HG03342 (cell line): ENCODE measurements at regions not wholly inside any gene's neighbourhood (a gene's known extent, or its start where the extent isn't known, plus 50 kb on each side); places are given as distances from the start of the nearest gene placed in this dataset.

ENCODE experiments used
- ATAC-seq: cut with Tn5 transposase; IDR thresholded peaks from one replicate; pipeline ENCODE4 v1.9.1; 2021; ENCODE audit warnings: mild to moderate bottlenecking, moderate library complexity; ENCODE audit not compliant: unreplicated experiment

- ATAC-seq: no peak
Measured at GRCh38 chr3:73772076-73772886, 147.5 kb upstream of the PDZRN3 start.

- ATAC-seq: no peak
Measured at GRCh38 chr3:73768524-73769308, 144.0 kb upstream of the PDZRN3 start.

GRCh38 chr3:73766599-73767381 is 142.0 kb upstream of the PDZRN3 start:
- ATAC-seq: no peak

GRCh38 chr3:73765878-73766545 is 141.3 kb upstream of the PDZRN3 start:
- ATAC-seq: no peak

- ATAC-seq: no peak
Measured at GRCh38 chr3:73762855-73763254, 138.1 kb upstream of the PDZRN3 start.

GRCh38 chr3:73759297-73759711 is 134.6 kb upstream of the PDZRN3 start:
- no peak for ATAC-seq

- ATAC-seq: no peak
Measured at GRCh38 chr3:73757536-73757935, 132.8 kb upstream of the PDZRN3 start.

GRCh38 chr3:73753985-73754384 is 129.2 kb upstream of the PDZRN3 start:
- ATAC-seq: no peak

GRCh38 chr3:73752338-73752737 is 127.6 kb upstream of the PDZRN3 start:
- ATAC-seq: no peak

GRCh38 chr3:73746623-73747022 is 121.9 kb upstream of the PDZRN3 start:
- ATAC-seq: no peak

GRCh38 chr3:73745526-73746191 is 120.9 kb upstream of the PDZRN3 start:
- ATAC-seq: no peak

- ATAC-seq: no peak
Measured at GRCh38 chr3:73743551-73743950, 118.8 kb upstream of the PDZRN3 start.

- no peak for ATAC-seq
Measured at GRCh38 chr3:73739791-73740453, 115.2 kb upstream of the PDZRN3 start.

GRCh38 chr3:73738711-73739110 is 114.0 kb upstream of the PDZRN3 start:
- no peak for ATAC-seq

GRCh38 chr3:73734211-73735089 is 109.7 kb upstream of the PDZRN3 start:
- no peak for ATAC-seq

GRCh38 chr3:73733746-73734145 is 109.0 kb upstream of the PDZRN3 start:
- no peak for ATAC-seq

- ATAC-seq: no peak
Measured at GRCh38 chr3:73729969-73730440, 105.3 kb upstream of the PDZRN3 start.

GRCh38 chr3:73727854-73728253 is 103.1 kb upstream of the PDZRN3 start:
- no peak for ATAC-seq
